Endodermal cell (in vitro differentiated cells): ENCODE measurements at regions not wholly inside any gene's neighbourhood (a gene's known extent, or its start where the extent isn't known, plus 50 kb on each side); places are given as distances from the start of the nearest gene placed in this dataset.

Experiments
- DNase-seq: peaks from one replicate; pipeline ENCODE4 v3.0.0-alpha.2; 2017
- H3K27ac ChIP-seq: 2 replicates; pipeline ENCODE4 v1.5.1; 2013; ENCODE audit warnings: mild to moderate bottlenecking, low read depth, low read length, moderate library complexity
- H3K27me3 ChIP-seq: 2 replicates; pipeline ENCODE4 v1.6.1; 2013; ENCODE audit warnings: mild to moderate bottlenecking, low read length, moderate library complexity; ENCODE audit not compliant: insufficient read depth, control insufficient read depth, poor library complexity, severe bottlenecking
- H3K36me3 ChIP-seq: 2 replicates; pipeline ENCODE4 v1.7.0; 2013; ENCODE audit warnings: mild to moderate bottlenecking, low read length, moderate library complexity; ENCODE audit not compliant: control insufficient read depth, insufficient read depth
- H3K4me1 ChIP-seq: one replicate; pipeline ENCODE4 v1.7.0; 2013; ENCODE audit warnings: low read length; ENCODE audit not compliant: control insufficient read depth, insufficient read depth
- H3K4me3 ChIP-seq: 2 replicates; pipeline ENCODE4 v1.5.1; 2013; ENCODE audit warnings: mild to moderate bottlenecking, low read length, moderate library complexity
- H3K9ac ChIP-seq: 2 replicates; pipeline ENCODE4 v1.6.1; 2013; ENCODE audit warnings: mild to moderate bottlenecking, low read length, moderate library complexity; ENCODE audit not compliant: poor library complexity, severe bottlenecking; ENCODE audit errors: extremely low read depth
- H3K9me3 ChIP-seq: 2 replicates; pipeline ENCODE4 v1.6.1; 2013; ENCODE audit warnings: mild to moderate bottlenecking, low read length, moderate library complexity; ENCODE audit not compliant: control insufficient read depth
- H3K27ac Mint-ChIP-seq: 2 replicates; pipeline ENCODE4 v1.8.0; 2020; ENCODE audit warnings: mixed read lengths
- H3K27me3 Mint-ChIP-seq: 2 replicates; pipeline ENCODE4 v1.8.0; 2021; ENCODE audit warnings: mild to moderate bottlenecking, mixed read lengths; ENCODE audit not compliant: insufficient read depth
- H3K36me3 Mint-ChIP-seq: 2 replicates; pipeline ENCODE4 v1.8.0; 2020; ENCODE audit warnings: low read depth, mixed read lengths
- H3K4me1 Mint-ChIP-seq: 2 replicates; pipeline ENCODE4 v1.8.0; 2020; ENCODE audit warnings: mixed read lengths
- H3K4me3 Mint-ChIP-seq: 2 replicates; pipeline ENCODE4 v1.8.0; 2020; ENCODE audit warnings: mild to moderate bottlenecking, moderate library complexity, mixed read lengths
- H3K9me3 Mint-ChIP-seq: 2 replicates; pipeline ENCODE4 v1.8.0; 2020; ENCODE audit warnings: mild to moderate bottlenecking, mixed read lengths
- CTCF ChIP-seq: fragments of 200-600 bp; sonication (generic); conservative IDR thresholded peaks from 2 replicates; pipeline ENCODE4 v1.5.0; 2021; ENCODE audit warnings: antibody characterized with exemption, mild to moderate bottlenecking
- WGBS, 2 experiments: methylation state at CpG; one replicate each; pipeline versions ENCODE4 v1.1.5 to v1.1.7; 2013; ENCODE audit warnings: missing lambda C conversion rate in 2 of 2, mixed read lengths in 1 of 2; ENCODE audit not compliant: insufficient coverage in 1 of 2, insufficient read length in 1 of 2; 5-methylcytosine and 5-hydroxymethylcytosine counted together

DNA sequence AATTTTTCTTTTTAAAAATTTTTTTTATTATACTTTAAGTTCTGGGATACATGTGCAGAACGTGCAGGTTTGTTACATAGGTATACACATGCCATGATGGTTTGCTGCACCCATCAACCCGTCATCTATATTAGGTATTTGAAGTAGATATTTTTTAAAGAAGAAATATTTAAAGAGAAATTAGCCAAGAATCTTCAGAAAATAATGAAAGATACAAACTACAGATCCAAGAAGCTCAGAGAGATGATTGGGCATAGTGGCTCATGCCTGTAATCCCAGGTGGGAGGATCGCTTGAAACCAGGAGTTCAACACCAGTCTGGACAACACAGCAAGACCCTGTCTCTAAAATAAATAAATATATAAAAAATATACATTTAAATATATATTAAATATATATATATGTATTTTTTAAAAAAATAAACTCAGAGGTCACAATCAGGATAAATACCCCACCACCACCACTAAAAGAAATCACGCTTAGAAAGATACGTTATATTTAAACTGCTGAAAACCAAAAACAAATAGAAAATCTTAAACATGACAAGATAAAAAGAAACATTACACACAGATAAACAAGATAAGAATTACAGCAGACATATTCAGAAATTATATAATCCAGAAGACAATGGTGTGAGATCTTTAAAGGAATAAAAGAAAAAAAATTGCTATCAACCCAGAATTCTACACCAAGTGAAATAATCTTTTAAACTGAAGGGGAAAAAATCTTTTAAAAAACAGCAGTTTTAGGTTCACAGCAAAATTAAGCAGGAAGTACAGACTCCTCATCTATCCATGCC, 57.5 kb downstream of the CSF2 start:
- Histone ChIP-seq H3K4me3 (no peak overlapping the region), H3K27me3 (no peaks in the 10 kb centered on the region), H3K9ac (no peak overlapping the region), H3K9me3 (no peaks in the 10 kb centered on the region), H3K27ac (no peak overlapping the region), H3K4me1 (no peaks in the 10 kb centered on the region), H3K36me3 (no peaks in the 10 kb centered on the region)
- DNase-seq = no peak
- Mint-ChIP-seq H3K36me3 (no peaks in the 10 kb centered on the region), H3K27me3 (peaks cover 13% of the 10 kb centered on the region), H3K4me3 (no peak overlapping the region), H3K4me1 (no peaks in the 10 kb centered on the region), H3K9me3 (no peaks in the 10 kb centered on the region), H3K27ac (no peak overlapping the region)
- 89% methylated on average over 4 of the region's 5 CpGs; no CpG with 5 or more reads in 1 of the 2 experiments for WGBS, 2 experiments
- TF ChIP-seq CTCF = no peak

- no peaks in the 10 kb centered on the region for H3K36me3 ChIP-seq
- WGBS, 2 experiments = 92 to 100% methylated on average over 1 of the region's 1 CpG
- H3K27me3 ChIP-seq = no peaks in the 10 kb centered on the region
- no peak overlapping the region for H3K27ac ChIP-seq
- no peak overlapping the region for H3K4me3 ChIP-seq
- peaks cover 11% of the 10 kb centered on the region for H3K27me3 Mint-ChIP-seq
- H3K27ac Mint-ChIP-seq = no peak overlapping the region
- no peak for TF ChIP-seq CTCF
- DNase-seq = no peak
- H3K9ac ChIP-seq = no peak overlapping the region
- H3K4me1 Mint-ChIP-seq = no peaks in the 10 kb centered on the region
- H3K4me3 Mint-ChIP-seq = no peak overlapping the region
- H3K4me1 ChIP-seq = no peaks in the 10 kb centered on the region
- H3K36me3 Mint-ChIP-seq = no peaks in the 10 kb centered on the region
- H3K9me3 Mint-ChIP-seq = no peaks in the 10 kb centered on the region
- no peaks in the 10 kb centered on the region for H3K9me3 ChIP-seq
Observed at GRCh38 chr5:132132138-132132537, 58.5 kb downstream of the CSF2 start.

GRCh38 chr5:132134384-132134783, 60.8 kb downstream of the CSF2 start:
- Mint-ChIP-seq H3K27me3 (peaks cover 2% of the 10 kb centered on the region), H3K36me3 (no peaks in the 10 kb centered on the region)
- TF ChIP-seq CTCF = peak; percentile 65

More at GRCh38 chr5:132134384-132134783, 60.8 kb downstream of the CSF2 start:
- no peak overlapping the region for H3K4me3 ChIP-seq
- no peaks in the 10 kb centered on the region for H3K9me3 ChIP-seq
- H3K9ac ChIP-seq = no peak overlapping the region
- Mint-ChIP-seq H3K4me1 (no peaks in the 10 kb centered on the region), H3K4me3 (no peak overlapping the region), H3K9me3 (no peaks in the 10 kb centered on the region), H3K27ac (no peak overlapping the region)
- 51% methylated on average over 5 of the region's 5 CpGs; no CpG with 5 or more reads in 1 of the 2 experiments for WGBS, 2 experiments
- H3K36me3 ChIP-seq = no peaks in the 10 kb centered on the region
- H3K27ac ChIP-seq = no peak overlapping the region
- peaks cover 7% of the 10 kb centered on the region for H3K27me3 ChIP-seq
- DNase-seq = no peak
- H3K4me1 ChIP-seq = no peaks in the 10 kb centered on the region
